ENCODE measurements at regions not wholly inside any gene's neighbourhood (a gene's known extent, or its start where the extent isn't known, plus 50 kb on each side); places are given as distances from the start of the nearest gene placed in this dataset.
"Not testable (repeated sequence)": the region's sequence is repeated elsewhere in the genome, so short reads cannot be mapped to it uniquely, and the experiment has no call there.

DNA sequence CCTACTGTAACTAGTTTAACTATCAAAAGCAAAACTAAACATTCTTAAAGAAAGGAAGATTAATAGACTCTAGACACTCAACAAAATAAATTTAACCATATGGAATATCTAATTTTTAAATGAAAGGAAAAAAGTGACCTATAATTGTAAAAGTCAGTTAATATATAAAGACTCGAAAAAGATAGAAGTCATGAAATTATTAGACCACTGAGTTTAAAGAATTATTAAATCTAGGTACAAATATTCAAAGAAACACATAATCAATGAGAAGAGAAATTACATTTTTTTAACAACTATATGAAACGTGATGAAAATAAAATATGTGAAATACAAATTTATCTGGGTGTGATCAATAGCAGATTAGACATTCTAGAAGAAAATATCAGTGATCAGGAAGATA lies 706.8 kb upstream of the PCDH20 start:
- Histone ChIP-seq H3K4me3 (ENCODE audit: low read length) (no peak overlapping the region), H3K27ac (ENCODE audit: low read length) (no peak overlapping the region), H3K4me1 (ENCODE audit: control insufficient read depth, insufficient read depth, low read length) (no peaks in the 10 kb centered on the region), H3K9me3 (ENCODE audit: control insufficient read depth, low read depth, low read length) (no peaks in the 10 kb centered on the region), H3K27me3 (ENCODE audit: control insufficient read depth, insufficient read depth, low read length) (no peaks in the 10 kb centered on the region), H3K36me3 (ENCODE audit: control insufficient read depth, insufficient read depth, low read length) (no peaks in the 10 kb centered on the region)
- 70% methylated on average over 2 of the region's 2 CpGs for WGBS (ENCODE audit: insufficient coverage, low lambda C conversion rate)
- no peak for DNase-seq

DNA sequence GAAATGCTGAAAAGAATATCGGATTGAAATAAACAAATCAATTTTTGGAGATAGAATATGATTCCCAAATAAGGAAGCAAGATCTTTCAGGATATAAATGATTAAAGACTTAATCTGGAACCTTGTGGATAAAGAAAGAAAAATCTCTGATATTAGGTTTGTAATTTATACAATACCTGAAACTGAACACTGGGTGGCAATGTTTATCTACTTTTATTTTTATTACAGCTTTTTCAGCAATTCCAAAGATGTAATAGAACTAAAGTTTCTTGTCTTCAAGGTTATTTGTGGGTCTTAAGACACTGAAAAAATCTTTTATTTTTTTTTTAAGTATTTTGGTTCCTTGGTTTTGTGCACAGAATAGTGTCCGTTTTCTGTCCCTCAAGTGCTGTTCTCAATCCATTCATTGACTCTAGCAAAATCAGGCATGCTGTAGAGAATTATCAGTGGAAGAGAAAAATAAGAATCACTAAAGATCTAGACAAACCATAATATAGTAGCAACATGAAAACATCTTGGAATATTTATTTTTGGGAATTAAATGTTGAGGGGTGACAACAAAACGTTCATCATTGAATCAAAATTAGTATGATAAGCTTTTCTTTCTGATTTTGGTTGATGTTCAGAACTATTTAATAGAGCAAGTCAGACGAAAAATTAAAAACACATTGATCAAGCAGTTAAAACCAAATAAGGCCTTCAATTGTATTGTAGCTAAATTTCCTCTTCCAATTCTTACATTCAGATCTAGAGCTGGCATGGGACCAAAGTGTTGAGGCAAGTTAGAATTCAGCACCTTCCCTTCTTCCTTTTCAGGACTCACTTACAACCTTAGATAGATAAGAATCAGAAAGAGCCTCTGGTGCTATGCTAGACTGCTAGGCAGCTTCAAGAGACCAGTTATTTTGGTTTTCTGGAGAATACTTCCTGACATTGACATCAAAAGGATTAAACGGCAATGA lies 704.4 kb upstream of the PCDH20 start:
- no peak for DNase-seq
- Histone ChIP-seq H3K4me1 (ENCODE audit: control insufficient read depth, insufficient read depth, low read length) (no peaks in the 10 kb centered on the region), H3K4me3 (ENCODE audit: low read length) (no peak overlapping the region), H3K9me3 (ENCODE audit: control insufficient read depth, low read depth, low read length) (no peaks in the 10 kb centered on the region), H3K27ac (ENCODE audit: low read length) (no peak overlapping the region), H3K36me3 (ENCODE audit: control insufficient read depth, insufficient read depth, low read length) (no peaks in the 10 kb centered on the region), H3K27me3 (ENCODE audit: control insufficient read depth, insufficient read depth, low read length) (no peaks in the 10 kb centered on the region)
- 61% methylated on average over 4 of the region's 5 CpGs for WGBS (ENCODE audit: insufficient coverage, low lambda C conversion rate)

DNA sequence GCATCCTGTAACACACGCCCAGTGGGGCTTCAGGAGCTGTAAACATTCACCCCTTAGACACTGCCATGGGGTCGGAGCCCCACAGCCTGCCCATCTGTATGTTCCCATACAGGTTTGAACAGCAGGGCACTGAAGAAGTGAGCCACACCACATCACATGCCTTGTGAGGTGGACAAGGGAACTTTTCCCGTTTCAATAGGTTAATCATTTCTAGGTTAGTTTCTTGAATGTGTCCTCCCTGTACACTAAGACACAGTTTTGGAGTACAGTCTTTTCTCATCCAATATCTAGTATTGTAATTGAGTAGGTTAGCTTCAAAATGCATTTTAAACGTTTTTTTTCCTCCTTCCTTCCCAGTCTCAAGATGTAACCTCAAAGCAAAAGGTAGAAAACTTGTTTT lies 700.2 kb upstream of the PCDH20 start:
- DNase-seq, result no peak
- no peaks in the 10 kb centered on the region for H3K27me3 ChIP-seq (ENCODE audit: control insufficient read depth, insufficient read depth, low read length)
- no peak overlapping the region for H3K4me3 ChIP-seq (ENCODE audit: low read length)
- WGBS (ENCODE audit: insufficient coverage, low lambda C conversion rate), result no CpG with 5 or more reads among the region's 4 CpGs
- no peaks in the 10 kb centered on the region for H3K36me3 ChIP-seq (ENCODE audit: control insufficient read depth, insufficient read depth, low read length)
- no peaks in the 10 kb centered on the region for H3K4me1 ChIP-seq (ENCODE audit: control insufficient read depth, insufficient read depth, low read length)
- H3K27ac ChIP-seq (ENCODE audit: low read length), result no peak overlapping the region
- no peaks in the 10 kb centered on the region for H3K9me3 ChIP-seq (ENCODE audit: control insufficient read depth, low read depth, low read length)

DNA sequence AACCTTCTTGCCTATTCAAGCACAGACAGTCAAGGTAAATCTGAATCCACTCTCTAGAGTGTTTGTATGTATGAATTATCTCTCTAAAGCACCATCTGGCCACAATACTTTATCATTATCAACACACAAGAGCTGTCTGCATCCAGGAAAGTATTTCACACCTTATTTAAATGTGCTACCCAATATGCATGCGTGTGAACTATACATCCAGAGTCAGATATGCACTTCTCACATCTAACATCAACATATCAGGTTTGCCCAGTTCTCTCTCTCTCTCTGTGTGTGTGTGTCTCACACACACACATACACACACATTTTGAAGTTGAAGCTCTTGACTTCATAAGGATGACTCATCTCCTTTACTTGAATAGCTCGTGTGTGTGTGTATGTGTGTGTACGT lies 697.5 kb upstream of the PCDH20 start:
- Histone ChIP-seq H3K4me1 (ENCODE audit: control insufficient read depth, insufficient read depth, low read length) (no peaks in the 10 kb centered on the region), H3K9me3 (ENCODE audit: control insufficient read depth, low read depth, low read length) (no peaks in the 10 kb centered on the region), H3K27ac (ENCODE audit: low read length) (no peak overlapping the region), H3K36me3 (ENCODE audit: control insufficient read depth, insufficient read depth, low read length) (no peaks in the 10 kb centered on the region), H3K4me3 (ENCODE audit: low read length) (no peak overlapping the region), H3K27me3 (ENCODE audit: control insufficient read depth, insufficient read depth, low read length) (no peaks in the 10 kb centered on the region)
- no CpG with 5 or more reads among the region's 3 CpGs for WGBS (ENCODE audit: insufficient coverage, low lambda C conversion rate)
- DNase-seq, result no peak

DNA sequence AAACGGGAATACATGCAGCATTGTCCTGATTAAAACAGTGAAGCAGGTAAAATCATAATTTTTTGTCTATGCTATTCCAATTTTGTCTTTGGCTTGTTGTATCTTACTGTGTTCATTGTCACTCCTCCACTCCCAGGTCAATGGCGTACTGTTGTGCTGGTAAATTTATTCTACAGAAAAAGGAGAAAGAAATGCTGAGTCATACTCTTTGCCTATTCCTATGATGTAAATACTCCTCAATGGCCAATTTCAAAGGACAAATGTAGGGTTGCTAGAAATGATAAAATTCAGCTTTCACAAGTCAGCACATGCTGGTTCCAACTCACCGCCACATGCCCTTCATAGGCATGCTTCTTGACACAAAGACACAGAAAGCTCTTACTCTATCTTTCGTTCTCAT lies 694.4 kb upstream of the PCDH20 start:
- Histone ChIP-seq H3K27ac (ENCODE audit: low read length) (no peak overlapping the region), H3K9me3 (ENCODE audit: control insufficient read depth, low read depth, low read length) (no peaks in the 10 kb centered on the region), H3K4me1 (ENCODE audit: control insufficient read depth, insufficient read depth, low read length) (no peaks in the 10 kb centered on the region), H3K4me3 (ENCODE audit: low read length) (no peak overlapping the region), H3K36me3 (ENCODE audit: control insufficient read depth, insufficient read depth, low read length) (no peaks in the 10 kb centered on the region), H3K27me3 (ENCODE audit: control insufficient read depth, insufficient read depth, low read length) (no peaks in the 10 kb centered on the region)
- 100% methylated on average over 1 of the region's 4 CpGs for WGBS (ENCODE audit: insufficient coverage, low lambda C conversion rate)
- no peak for DNase-seq

DNA sequence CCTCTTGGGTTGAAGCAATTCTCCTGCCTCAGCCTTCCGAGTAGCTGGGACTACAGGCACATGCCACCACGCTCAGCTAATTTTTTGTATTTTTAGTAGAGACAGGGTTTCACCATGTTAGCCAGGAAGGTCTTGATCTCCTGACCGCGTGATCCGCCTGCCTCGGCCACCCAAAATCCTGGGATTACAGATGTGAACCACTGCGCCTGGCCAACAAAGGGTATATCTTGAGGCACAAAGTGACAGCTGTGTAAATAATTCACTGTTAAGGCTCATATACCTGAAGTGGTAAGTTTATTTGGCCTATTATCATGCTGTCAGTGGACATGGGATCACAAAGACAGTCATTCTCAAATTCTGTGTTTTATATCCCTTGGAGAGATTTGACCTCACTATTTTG lies 688.5 kb upstream of the PCDH20 start:
- not testable (repeated sequence) for H3K27ac ChIP-seq (ENCODE audit: low read length); H3K27me3 ChIP-seq (ENCODE audit: control insufficient read depth, insufficient read depth, low read length); DNase-seq; H3K36me3 ChIP-seq (ENCODE audit: control insufficient read depth, insufficient read depth, low read length); H3K4me3 ChIP-seq (ENCODE audit: low read length); H3K9me3 ChIP-seq (ENCODE audit: control insufficient read depth, low read depth, low read length); H3K4me1 ChIP-seq (ENCODE audit: control insufficient read depth, insufficient read depth, low read length)
- no CpG with 5 or more reads among the region's 7 CpGs for WGBS (ENCODE audit: insufficient coverage, low lambda C conversion rate)

DNA sequence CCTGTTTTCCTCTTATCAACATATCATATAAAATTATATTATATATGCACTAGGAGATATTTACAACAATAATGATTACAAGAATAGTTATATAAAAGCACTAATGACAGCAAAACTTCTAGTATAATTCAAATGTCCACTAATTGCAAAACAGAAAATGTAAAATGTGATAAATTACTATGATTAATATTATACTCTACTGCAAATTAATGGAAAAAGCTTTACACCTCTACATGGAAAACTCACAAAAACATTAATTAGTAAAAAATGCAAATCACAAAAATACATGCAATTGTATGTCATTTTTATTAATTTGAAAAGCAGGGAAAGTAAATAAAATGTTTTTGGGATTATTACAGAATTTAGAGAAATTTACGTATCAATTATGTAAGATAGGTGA lies 681.0 kb upstream of the PCDH20 start:
- WGBS (ENCODE audit: insufficient coverage, low lambda C conversion rate), result 83% methylated on average over 1 of the region's 1 CpG
- H3K9me3 ChIP-seq (ENCODE audit: control insufficient read depth, low read depth, low read length), result no peaks in the 10 kb centered on the region
- H3K4me3 ChIP-seq (ENCODE audit: low read length), result no peak overlapping the region
- H3K36me3 ChIP-seq (ENCODE audit: control insufficient read depth, insufficient read depth, low read length), result no peaks in the 10 kb centered on the region
- no peaks in the 10 kb centered on the region for H3K27me3 ChIP-seq (ENCODE audit: control insufficient read depth, insufficient read depth, low read length)
- no peak overlapping the region for H3K27ac ChIP-seq (ENCODE audit: low read length)
- no peak for DNase-seq
- no peaks in the 10 kb centered on the region for H3K4me1 ChIP-seq (ENCODE audit: control insufficient read depth, insufficient read depth, low read length)

DNA sequence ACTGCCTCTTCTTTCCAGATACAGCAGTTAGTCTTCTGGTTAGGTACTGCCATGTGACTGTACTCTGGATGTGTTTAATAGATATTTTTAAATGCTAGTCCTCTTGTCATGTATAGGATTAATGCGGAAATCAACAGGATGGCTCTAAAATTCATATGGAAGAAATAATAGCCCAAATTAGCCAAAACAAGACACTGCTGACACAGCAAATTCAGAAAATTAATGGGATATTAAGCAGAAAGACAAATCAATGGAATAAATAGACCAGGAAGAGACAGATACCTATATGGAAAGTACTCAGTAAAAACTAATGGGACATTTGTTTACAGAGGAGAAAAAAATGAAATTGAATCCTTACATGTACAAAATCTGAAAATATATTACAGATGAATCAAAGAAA lies 679.3 kb upstream of the PCDH20 start:
- no peak for DNase-seq
- no peak overlapping the region for H3K27ac ChIP-seq (ENCODE audit: low read length)
- H3K27me3 ChIP-seq (ENCODE audit: control insufficient read depth, insufficient read depth, low read length), result no peaks in the 10 kb centered on the region
- no peaks in the 10 kb centered on the region for H3K4me1 ChIP-seq (ENCODE audit: control insufficient read depth, insufficient read depth, low read length)
- no peaks in the 10 kb centered on the region for H3K36me3 ChIP-seq (ENCODE audit: control insufficient read depth, insufficient read depth, low read length)
- no peak overlapping the region for H3K4me3 ChIP-seq (ENCODE audit: low read length)
- WGBS (ENCODE audit: insufficient coverage, low lambda C conversion rate), result 100% methylated on average over 1 of the region's 1 CpG
- no peaks in the 10 kb centered on the region for H3K9me3 ChIP-seq (ENCODE audit: control insufficient read depth, low read depth, low read length)

DNA sequence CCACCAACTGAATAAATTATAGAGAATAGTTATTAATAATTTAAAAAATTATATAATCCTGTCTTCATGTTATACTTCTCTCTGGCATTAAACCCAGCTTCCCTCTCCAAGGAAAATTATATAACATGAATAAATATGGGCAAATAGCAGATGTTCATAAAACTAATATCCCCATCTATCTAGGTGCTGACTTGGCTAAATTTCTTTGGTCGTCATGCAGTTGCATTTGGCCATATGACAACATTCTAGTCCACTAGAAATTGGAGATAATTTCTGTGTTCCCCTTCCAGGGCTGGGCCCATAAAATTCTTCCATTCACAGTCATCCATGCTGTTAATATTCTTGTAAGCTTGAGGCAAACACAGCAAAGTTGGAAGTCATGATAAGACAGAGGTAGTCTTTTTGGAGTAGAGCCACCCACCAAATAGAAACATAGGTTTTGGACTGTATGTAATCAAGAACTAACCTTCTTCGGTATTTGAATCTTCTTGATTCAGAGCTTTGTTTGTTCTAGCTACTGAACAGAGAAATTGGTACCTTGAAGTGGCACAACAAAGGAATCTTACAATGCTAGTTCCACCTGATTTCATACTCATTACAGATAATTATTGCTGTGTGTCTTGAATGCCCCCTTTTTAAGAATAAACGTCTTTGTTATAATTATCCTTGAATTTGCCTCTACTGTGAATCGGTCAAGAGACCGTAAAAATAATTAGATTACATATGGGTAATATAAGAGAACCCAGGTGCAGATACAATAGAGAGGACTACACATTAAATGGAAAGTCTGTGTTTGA lies 678.5 kb upstream of the PCDH20 start:
- Histone ChIP-seq H3K27ac (ENCODE audit: low read length) (no peak overlapping the region), H3K4me1 (ENCODE audit: control insufficient read depth, insufficient read depth, low read length) (no peaks in the 10 kb centered on the region), H3K4me3 (ENCODE audit: low read length) (no peak overlapping the region), H3K36me3 (ENCODE audit: control insufficient read depth, insufficient read depth, low read length) (no peaks in the 10 kb centered on the region), H3K9me3 (ENCODE audit: control insufficient read depth, low read depth, low read length) (no peaks in the 10 kb centered on the region), H3K27me3 (ENCODE audit: control insufficient read depth, insufficient read depth, low read length) (no peaks in the 10 kb centered on the region)
- WGBS (ENCODE audit: insufficient coverage, low lambda C conversion rate), result 100% methylated on average over 1 of the region's 5 CpGs
- no peak for DNase-seq

DNA sequence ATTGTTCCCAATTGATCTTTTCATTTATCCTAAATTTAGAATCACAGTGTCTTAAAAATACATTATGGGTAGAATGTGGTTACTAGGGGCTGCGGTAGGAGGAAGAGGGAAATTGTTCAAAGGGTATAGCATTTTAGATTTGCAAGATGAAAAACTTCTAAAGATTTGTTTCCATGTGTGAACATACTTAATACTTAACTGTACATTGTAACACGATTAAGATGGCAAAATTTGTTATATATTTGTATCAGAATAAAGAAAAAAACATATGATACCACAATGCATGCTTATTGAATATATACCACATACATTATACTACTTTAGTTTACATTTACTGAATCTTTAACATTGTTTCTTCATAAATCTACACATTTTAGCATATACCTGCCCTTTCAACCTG lies 677.3 kb upstream of the PCDH20 start:
- Histone ChIP-seq H3K36me3 (ENCODE audit: control insufficient read depth, insufficient read depth, low read length) (no peaks in the 10 kb centered on the region), H3K27me3 (ENCODE audit: control insufficient read depth, insufficient read depth, low read length) (no peaks in the 10 kb centered on the region), H3K27ac (ENCODE audit: low read length) (no peak overlapping the region), H3K4me1 (ENCODE audit: control insufficient read depth, insufficient read depth, low read length) (no peaks in the 10 kb centered on the region), H3K4me3 (ENCODE audit: low read length) (no peak overlapping the region), H3K9me3 (ENCODE audit: control insufficient read depth, low read depth, low read length) (no peaks in the 10 kb centered on the region)
- 80% methylated on average over 1 of the region's 2 CpGs for WGBS (ENCODE audit: insufficient coverage, low lambda C conversion rate)
- DNase-seq, result no peak
